Suprapubic skin (tissue), 3 donors: ENCODE measurements at regions not wholly inside any gene's neighbourhood (a gene's known extent, or its start where the extent isn't known, plus 50 kb on each side); places are given as distances from the start of the nearest gene placed in this dataset.
"Not testable (repeated sequence)": the region's sequence is repeated elsewhere in the genome, so short reads cannot be mapped to it uniquely, and the experiment has no call there.

Experiments used
- EP300 ChIP-seq: sonication (generic); formaldehyde crosslinking; IDR thresholded peaks from one replicate; pipeline ENCODE4 v1.6.1; 2017; ENCODE audit warnings: antibody characterized with exemption
- POLR2A ChIP-seq, 2 donors: fragments of 450-650 bp; IDR thresholded peaks; one replicate each; pipeline ENCODE4 v1.6.1; 2017; ENCODE audit warnings: antibody characterized with exemption in 2 of 2, mild to moderate bottlenecking in 2 of 2, moderate library complexity in 2 of 2
- TF ChIP-seq, protein P1 (sequence below), 2 donors: fragments of 200-600 bp in 1 of 2; fragments of 450-650 bp in 1 of 2; sonication (generic) in 1 of 2; IDR thresholded peaks; one replicate each; pipeline ENCODE4 v1.5.1; 2016 to 2019; ENCODE audit warnings: antibody characterized with exemption in 2 of 2, mild to moderate bottlenecking in 1 of 2, moderate library complexity in 1 of 2

DNA sequence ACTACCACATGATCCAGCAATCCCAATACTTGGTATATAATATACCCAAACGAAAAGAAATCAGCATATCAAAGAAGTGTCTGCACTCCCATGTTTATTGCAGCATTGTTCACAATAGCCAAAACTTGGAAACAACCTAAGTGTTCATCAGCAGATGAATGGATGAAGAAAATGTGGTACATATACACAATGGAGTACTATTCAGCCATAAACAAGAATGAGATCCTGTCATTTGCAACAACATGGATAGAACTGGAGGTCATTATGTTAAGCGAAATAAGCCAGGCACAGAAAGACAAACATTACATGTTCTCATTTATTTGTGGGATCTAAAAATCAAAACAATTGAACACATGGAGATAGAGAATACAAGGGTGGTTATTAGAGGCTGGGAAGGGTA lies 176.2 kb upstream of the CAND1 start:
- TF ChIP-seq, protein P1, sequence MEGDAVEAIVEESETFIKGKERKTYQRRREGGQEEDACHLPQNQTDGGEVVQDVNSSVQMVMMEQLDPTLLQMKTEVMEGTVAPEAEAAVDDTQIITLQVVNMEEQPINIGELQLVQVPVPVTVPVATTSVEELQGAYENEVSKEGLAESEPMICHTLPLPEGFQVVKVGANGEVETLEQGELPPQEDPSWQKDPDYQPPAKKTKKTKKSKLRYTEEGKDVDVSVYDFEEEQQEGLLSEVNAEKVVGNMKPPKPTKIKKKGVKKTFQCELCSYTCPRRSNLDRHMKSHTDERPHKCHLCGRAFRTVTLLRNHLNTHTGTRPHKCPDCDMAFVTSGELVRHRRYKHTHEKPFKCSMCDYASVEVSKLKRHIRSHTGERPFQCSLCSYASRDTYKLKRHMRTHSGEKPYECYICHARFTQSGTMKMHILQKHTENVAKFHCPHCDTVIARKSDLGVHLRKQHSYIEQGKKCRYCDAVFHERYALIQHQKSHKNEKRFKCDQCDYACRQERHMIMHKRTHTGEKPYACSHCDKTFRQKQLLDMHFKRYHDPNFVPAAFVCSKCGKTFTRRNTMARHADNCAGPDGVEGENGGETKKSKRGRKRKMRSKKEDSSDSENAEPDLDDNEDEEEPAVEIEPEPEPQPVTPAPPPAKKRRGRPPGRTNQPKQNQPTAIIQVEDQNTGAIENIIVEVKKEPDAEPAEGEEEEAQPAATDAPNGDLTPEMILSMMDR (IDR thresholded peaks at IDR 0.05): not testable (repeated sequence)
- TF ChIP-seq POLR2A (IDR thresholded peaks at IDR 0.05); EP300: not testable (repeated sequence)
